Fibroblast of the conjunctiva (primary cell): ENCODE measurements at regions not wholly inside any gene's neighbourhood (a gene's known extent, or its start where the extent isn't known, plus 50 kb on each side); places are given as distances from the start of the nearest gene placed in this dataset.

ENCODE experiments used
- DNase-seq: peaks from one replicate; pipeline ENCODE4 v3.0.0-alpha.2; 2010; ENCODE audit warnings: low read depth

GRCh38 chr3:144295613-144296012, 324.0 kb downstream of the DIPK2A start:
- DNase-seq, result no peak

GRCh38 chr3:144296808-144297207, 325.2 kb downstream of the DIPK2A start:
- no peak for DNase-seq

- DNase-seq, result no peak
Measured at GRCh38 chr3:144301863-144302262, 330.2 kb downstream of the DIPK2A start.

GRCh38 chr3:144307951-144308350, 336.3 kb downstream of the DIPK2A start:
- no peak for DNase-seq

- DNase-seq, result no peak
Measured at GRCh38 chr3:144308396-144308795, 336.8 kb downstream of the DIPK2A start.

- no peak for DNase-seq
Measured at GRCh38 chr3:144312702-144313101, 341.1 kb downstream of the DIPK2A start.

- no peak for DNase-seq
Measured at GRCh38 chr3:144314946-144315345, 343.3 kb downstream of the DIPK2A start.

- DNase-seq, result no peak
Measured at GRCh38 chr3:144317961-144318360, 346.3 kb downstream of the DIPK2A start.

- DNase-seq, result no peak
Measured at GRCh38 chr3:144324076-144324475, 352.5 kb downstream of the DIPK2A start.

- DNase-seq, result no peak
Measured at GRCh38 chr3:144332868-144333267, 361.2 kb downstream of the DIPK2A start.

- no peak for DNase-seq
Measured at GRCh38 chr3:144341471-144341870, 369.8 kb downstream of the DIPK2A start.

GRCh38 chr3:144343343-144343742, 371.7 kb downstream of the DIPK2A start:
- no peak for DNase-seq

GRCh38 chr3:144343777-144344176, 372.2 kb downstream of the DIPK2A start:
- DNase-seq, result no peak

- no peak for DNase-seq
Measured at GRCh38 chr3:144344925-144345548, 373.4 kb downstream of the DIPK2A start.

- DNase-seq, result no peak
Measured at GRCh38 chr3:144350125-144350524, 378.5 kb downstream of the DIPK2A start.

- no peak for DNase-seq
Measured at GRCh38 chr3:144351011-144351410, 379.4 kb downstream of the DIPK2A start.

GRCh38 chr3:144351773-144352365, 380.2 kb downstream of the DIPK2A start:
- peak; percentile 8 for DNase-seq

GRCh38 chr3:144358191-144358590, 386.6 kb downstream of the DIPK2A start:
- no peak for DNase-seq

GRCh38 chr3:144361002-144361401, 389.4 kb downstream of the DIPK2A start:
- no peak for DNase-seq

- peak; percentile 52 for DNase-seq
Measured at GRCh38 chr3:144362126-144362525, 390.5 kb downstream of the DIPK2A start.

- DNase-seq, result no peak
Measured at GRCh38 chr3:144363856-144364255, 392.2 kb downstream of the DIPK2A start.

- DNase-seq, result no peak
Measured at GRCh38 chr3:144364737-144365136, 393.1 kb downstream of the DIPK2A start.

- no peak for DNase-seq
Measured at GRCh38 chr3:144369129-144369879, 397.7 kb downstream of the DIPK2A start.
